OCI-LY7 (cell line): ENCODE measurements at regions not wholly inside any gene's neighbourhood (a gene's known extent, or its start where the extent isn't known, plus 50 kb on each side); places are given as distances from the start of the nearest gene placed in this dataset.

Experiments
- BruUV-seq: library from RNA; stranded (reverse); fragments of 400-500 nt; replicated peaks from 2 replicates; lab custom pipeline; 2021; lab: Mats Ljungman, UMichigan
- CTCF ChIA-PET: fragments of 300-600 bp; sonication (Branson Sonifier 250); formaldehyde crosslinking; loops from one replicate; lab custom pipeline; 2022; ENCODE audit warnings: antibody characterized with exemption; ENCODE audit not compliant: unreplicated experiment; lab: Charles Lee
- POLR2A ChIA-PET: fragments of 300-600 bp; sonication (Branson Sonifier 250); formaldehyde crosslinking; loops from one replicate; lab custom pipeline; 2022; ENCODE audit warnings: antibody characterized with exemption; lab: Charles Lee
- DNase-seq: peaks from one replicate; pipeline ENCODE4 v3.0.0-alpha.2; 2015; ENCODE audit warnings: low spot score
- H2AFZ ChIP-seq: fragments of 200-600 bp; sonication (generic), shearing (Covaris generic); 2 replicates; pipeline ENCODE4 v1.6.1; 2014; ENCODE audit warnings: mild to moderate bottlenecking, antibody characterized with exemption, low read length, moderate library complexity
- H3K27ac ChIP-seq: fragments of 200-600 bp; sonication (generic); 2 replicates; pipeline ENCODE4 v1.5.1; 2014; ENCODE audit warnings: mixed run types, low read depth, mild to moderate bottlenecking, moderate library complexity, low read length, inconsistent platforms; ENCODE audit not compliant: poor library complexity, severe bottlenecking
- H3K36me3 ChIP-seq: fragments of 200-600 bp; sonication (generic); 2 replicates; pipeline ENCODE4 v1.6.1; 2014; ENCODE audit warnings: mild to moderate bottlenecking, antibody characterized with exemption, low read length, moderate library complexity, mixed read lengths; ENCODE audit not compliant: insufficient read depth
- H3K4me1 ChIP-seq: fragments of 200-600 bp; sonication (generic); 2 replicates; pipeline ENCODE4 v1.5.1; 2014; ENCODE audit warnings: mild to moderate bottlenecking, low read length; ENCODE audit not compliant: insufficient read depth, poor library complexity, severe bottlenecking
- H3K4me2 ChIP-seq: fragments of 200-600 bp; sonication (generic); 2 replicates; pipeline ENCODE4 v1.6.1; 2014; ENCODE audit warnings: mild to moderate bottlenecking, low read length
- H3K4me3 ChIP-seq: fragments of 200-600 bp; sonication (generic); 2 replicates; pipeline ENCODE4 v1.5.1; 2014; ENCODE audit warnings: mild to moderate bottlenecking, low read depth, low read length; ENCODE audit not compliant: poor library complexity, severe bottlenecking
- H3K79me2 ChIP-seq: fragments of 200-600 bp; sonication (generic); 2 replicates; pipeline ENCODE4 v1.6.1; 2016; ENCODE audit warnings: low read depth, mild to moderate bottlenecking, low read length, moderate library complexity, mixed read lengths; ENCODE audit not compliant: insufficient read depth
- H3K9me2 ChIP-seq: fragments of 200-600 bp; sonication (generic); 2 replicates; pipeline ENCODE4 v1.6.1; 2016; ENCODE audit warnings: mild to moderate bottlenecking, low read length, mixed read lengths; ENCODE audit not compliant: insufficient read depth
- H3K9me3 ChIP-seq: fragments of 200-600 bp; sonication (generic); 2 replicates; pipeline ENCODE4 v1.6.1; 2014; ENCODE audit warnings: mild to moderate bottlenecking, mixed run types, low read length, mixed read lengths
- H4K20me1 ChIP-seq: fragments of 200-600 bp; sonication (generic); 2 replicates; pipeline ENCODE4 v1.6.1; 2014; ENCODE audit warnings: mild to moderate bottlenecking, antibody characterized with exemption, low read length, moderate library complexity, mixed read lengths; ENCODE audit not compliant: insufficient read depth
- CTCF ChIP-seq: fragments of 200-600 bp; sonication (generic); conservative IDR thresholded peaks from 2 replicates; pipeline ENCODE4 v1.5.1; 2014; ENCODE audit warnings: mild to moderate bottlenecking, antibody characterized with exemption, low read length, moderate library complexity, mixed read lengths
- EZH2phosphoT487 ChIP-seq: fragments of 200-600 bp; sonication (generic); IDR thresholded peaks from 2 replicates; pipeline ENCODE4 v1.6.1; 2018; ENCODE audit warnings: low read depth, borderline replicate concordance, mild to moderate bottlenecking, mixed run types, antibody characterized with exemption, low read length, moderate library complexity, mixed read lengths
- intact Hi-C: fragments of 100-400 bp; cut with micrococcal nuclease; formaldehyde crosslinking; loops from one replicate; pipeline ENCODE4 v1.10.0; 2022; ENCODE audit not compliant: unreplicated experiment

- BruUV-seq, result no TSS peak
- no peaks in the 10 kb centered on the region for H3K79me2 ChIP-seq
- H2AFZ ChIP-seq, result no peak overlapping the region
- H3K9me2 ChIP-seq, result no peaks in the 10 kb centered on the region
- H3K4me3 ChIP-seq, result no peak overlapping the region
- intact Hi-C loops, result no loop called here
- no peaks in the 10 kb centered on the region for H3K36me3 ChIP-seq
- H4K20me1 ChIP-seq, result no peaks in the 10 kb centered on the region
- ChIA-PET CTCF (no interaction called here), POLR2A (no interaction called here)
- no peaks in the 10 kb centered on the region for H3K4me1 ChIP-seq
- TF ChIP-seq CTCF, result no peak
- TF ChIP-seq EZH2phosphoT487, result no peak
- no peak overlapping the region for H3K4me2 ChIP-seq
- DNase-seq, result no peak
- H3K27ac ChIP-seq, result no peak overlapping the region
- no peaks in the 10 kb centered on the region for H3K9me3 ChIP-seq
Measured at GRCh38 chr14:53409969-53410368, 256.8 kb upstream of the DDHD1 start.

DNA sequence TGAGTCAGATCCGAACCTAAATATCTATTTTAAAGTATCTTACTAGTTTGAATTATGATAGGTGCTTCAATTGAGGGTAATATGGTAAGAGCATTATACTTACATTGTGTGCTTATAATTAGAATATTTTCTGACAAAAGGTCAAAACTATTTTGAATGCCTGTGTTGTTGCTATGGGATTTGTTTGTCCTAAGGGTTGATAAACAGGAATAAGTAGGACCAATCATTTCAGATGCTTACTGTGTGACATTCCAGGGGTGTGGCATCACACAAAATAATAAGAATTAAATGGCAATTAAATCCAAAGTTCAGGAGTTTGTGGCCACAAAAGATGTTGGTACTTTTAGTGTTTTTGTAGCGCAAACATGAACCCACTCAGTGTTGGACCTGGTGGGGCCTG lies 256.2 kb upstream of the DDHD1 start:
- Histone ChIP-seq H3K4me1 (no peaks in the 10 kb centered on the region), H4K20me1 (no peaks in the 10 kb centered on the region), H3K4me2 (no peak overlapping the region), H3K9me2 (no peaks in the 10 kb centered on the region), H3K36me3 (no peaks in the 10 kb centered on the region), H3K9me3 (no peaks in the 10 kb centered on the region), H3K79me2 (no peaks in the 10 kb centered on the region), H3K27ac (no peak overlapping the region), H3K4me3 (no peak overlapping the region), H2AFZ (no peak overlapping the region)
- intact Hi-C loops, result no loop called here
- POLR2A ChIA-PET, result no interaction called here
- BruUV-seq, result no TSS peak
- DNase-seq, result no peak
- TF ChIP-seq CTCF (no peak), EZH2phosphoT487 (no peak)
- CTCF ChIA-PET, result no interaction called here

DNA sequence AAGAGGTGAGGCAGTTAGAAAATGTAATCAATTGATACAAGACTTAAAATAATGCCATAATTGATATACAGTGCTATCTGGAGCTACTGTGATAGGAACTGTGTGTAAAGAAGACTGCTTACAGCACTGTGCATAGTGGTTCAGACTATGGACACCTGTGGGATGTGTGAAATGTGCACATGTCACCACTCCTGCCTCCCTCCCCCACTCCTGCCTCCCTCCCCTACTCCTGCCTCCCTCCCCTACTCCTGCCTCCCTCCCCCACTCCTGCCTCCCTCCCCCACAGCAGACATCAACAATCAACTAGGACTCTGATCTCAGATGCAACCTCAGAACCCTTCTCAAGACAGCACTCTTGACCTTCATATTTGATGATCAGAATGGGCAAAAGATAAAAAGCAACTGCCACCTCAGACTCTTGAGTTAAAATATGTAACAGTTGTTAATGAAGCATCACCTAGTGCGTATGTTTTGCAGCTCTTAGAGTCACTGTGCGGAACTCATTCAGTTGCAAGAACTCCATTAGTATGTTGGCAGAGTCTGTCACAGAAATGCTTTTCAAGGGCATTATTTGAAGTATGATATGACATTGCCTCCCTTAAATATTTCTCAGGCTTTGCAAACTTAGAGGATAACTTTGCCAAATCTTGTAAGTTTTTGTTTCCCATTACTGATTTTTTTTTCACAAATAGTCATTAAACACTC lies 255.2 kb upstream of the DDHD1 start:
- intact Hi-C loops, result no loop called here
- ChIA-PET POLR2A (interaction anchor here (0.5 kb wide), 1 partner anchor 288 kb away, joined by 3 read pairs; no protein-coding TSS in a partner anchor), CTCF (no interaction called here)
- Histone ChIP-seq H3K9me2 (no peaks in the 10 kb centered on the region), H4K20me1 (no peaks in the 10 kb centered on the region), H3K4me2 (no peak overlapping the region), H3K4me1 (no peaks in the 10 kb centered on the region), H3K79me2 (no peaks in the 10 kb centered on the region), H3K9me3 (no peaks in the 10 kb centered on the region), H3K36me3 (no peaks in the 10 kb centered on the region), H3K4me3 (no peak overlapping the region), H3K27ac (no peak overlapping the region), H2AFZ (no peak overlapping the region)
- TF ChIP-seq CTCF (no peak), EZH2phosphoT487 (no peak)
- no TSS peak for BruUV-seq
- no peak for DNase-seq
